ENCODE measurements at regions not wholly inside any gene's neighbourhood (a gene's known extent, or its start where the extent isn't known, plus 50 kb on each side); places are given as distances from the start of the nearest gene placed in this dataset.

GRCh38 chr10:35926846-35927245 lies 284.8 kb upstream of the FZD8 start (continued):
- TF ChIP-seq POLR2AphosphoS5 (IDR thresholded peaks at IDR 0.05; ENCODE audit: low read depth, low read length) (no peak), HDAC6 (IDR thresholded peaks at IDR 0.05; ENCODE audit: low read depth, low read length) (no peak), HDAC2 (IDR thresholded peaks at IDR 0.05; ENCODE audit: borderline replicate concordance in 1 of 2, low read depth in 2 of 2, low read length in 2 of 2) (no peak)
